ENCODE measurements at regions not wholly inside any gene's neighbourhood (a gene's known extent, or its start where the extent isn't known, plus 50 kb on each side); places are given as distances from the start of the nearest gene placed in this dataset.

- no CpG with 5 or more reads among the region's 1 CpG for WGBS (ENCODE audit: insufficient coverage)
Observed at GRCh38 chr10:44591911-44592310, 207.0 kb upstream of the CXCL12 start.

GRCh38 chr10:44593952-44594351 is 209.1 kb upstream of the CXCL12 start:
- Mint-ChIP-seq H3K36me3 (no peaks in the 10 kb centered on the region), H3K27ac (no peak overlapping the region), H3K4me3 (no peak overlapping the region), H3K27me3 (ENCODE audit: low read depth in 3 of 3) (peaks cover 2 to 6% (median 4%) of the 10 kb centered on the region in 3 donors), H3K9me3 (peaks cover 0 to 10% (median 0%) of the 10 kb centered on the region in 7 donors), H3K4me1 (no peaks in the 10 kb centered on the region)
- no peaks in the 10 kb centered on the region for H3K36me3 ChIP-seq (replicated peaks in 1 of 2; ENCODE audit: control insufficient read depth in 1 of 2, insufficient read depth in 2 of 2, low read length in 2 of 2)
- H3K9me3 ChIP-seq (replicated peaks in 1 of 2; ENCODE audit: control insufficient read depth in 1 of 2, insufficient read depth in 1 of 2, low read length in 2 of 2), result peaks cover 0 to 5% of the 10 kb centered on the region in 2 donors
- no peak overlapping the region for H3K27ac ChIP-seq (ENCODE audit: low read depth in 1 of 2, low read length in 2 of 2)
- H3K4me2 ChIP-seq (replicated peaks; ENCODE audit: extremely low read depth, low read length, poor library complexity, severe bottlenecking), result no peak overlapping the region
- TF ChIP-seq CTCF (IDR thresholded peaks at IDR 0.05), result no peak
- H3K79me2 ChIP-seq (ENCODE audit: insufficient read depth, low read length), result no peaks in the 10 kb centered on the region
- whole genome bisulfite sequencing (ENCODE audit: insufficient coverage), result 90% methylated on average over 6 of the region's 7 CpGs
- DNase-seq, result no peak
- H4K20me1 ChIP-seq (ENCODE audit: insufficient read depth, low read length), result no peaks in the 10 kb centered on the region
- H3K27me3 ChIP-seq (ENCODE audit: control insufficient read depth in 2 of 2, insufficient read depth in 2 of 2, low read length in 2 of 2), result no peaks in the 10 kb centered on the region
- H3K4me1 ChIP-seq (ENCODE audit: control insufficient read depth in 1 of 2, insufficient read depth in 2 of 2, low read length in 2 of 2), result no peaks in the 10 kb centered on the region
- no peak overlapping the region for H3K4me3 ChIP-seq (replicated peaks in 1 of 3; ENCODE audit: low read depth in 2 of 3, low read length in 3 of 3)
- intact Hi-C loops (cut with micrococcal nuclease), result no loop called here
- H3K9ac ChIP-seq (ENCODE audit: insufficient read depth, low read length, poor library complexity, severe bottlenecking), result no peak overlapping the region
- H2AFZ ChIP-seq (ENCODE audit: insufficient read depth, low read depth, low read length, poor library complexity, severe bottlenecking), result no peak overlapping the region

More at GRCh38 chr10:44591911-44592310, 207.0 kb upstream of the CXCL12 start:
- no peak overlapping the region for H3K9ac ChIP-seq (ENCODE audit: insufficient read depth, low read length, poor library complexity, severe bottlenecking)
- no peaks in the 10 kb centered on the region for H4K20me1 ChIP-seq (ENCODE audit: insufficient read depth, low read length)
- H3K4me3 ChIP-seq (replicated peaks in 1 of 3; ENCODE audit: low read depth in 2 of 3, low read length in 3 of 3), result no peak overlapping the region
- peaks cover 0 to 5% of the 10 kb centered on the region in 2 donors for H3K9me3 ChIP-seq (replicated peaks in 1 of 2; ENCODE audit: control insufficient read depth in 1 of 2, insufficient read depth in 1 of 2, low read length in 2 of 2)
- Mint-ChIP-seq H3K36me3 (no peaks in the 10 kb centered on the region), H3K4me3 (no peak overlapping the region), H3K27ac (no peak overlapping the region), H3K27me3 (ENCODE audit: low read depth in 3 of 3) (peaks cover 2 to 4% (median 4%) of the 10 kb centered on the region in 3 donors), H3K9me3 (peaks cover 0 to 10% (median 0%) of the 10 kb centered on the region in 7 donors), H3K4me1 (no peaks in the 10 kb centered on the region)
- no peak overlapping the region for H3K27ac ChIP-seq (ENCODE audit: low read depth in 1 of 2, low read length in 2 of 2)
- no peaks in the 10 kb centered on the region for H3K27me3 ChIP-seq (ENCODE audit: control insufficient read depth in 2 of 2, insufficient read depth in 2 of 2, low read length in 2 of 2)
- no peak for TF ChIP-seq CTCF (IDR thresholded peaks at IDR 0.05)
- H3K79me2 ChIP-seq (ENCODE audit: insufficient read depth, low read length), result no peaks in the 10 kb centered on the region
- intact Hi-C loops (cut with micrococcal nuclease), result no loop called here
- no peaks in the 10 kb centered on the region for H3K36me3 ChIP-seq (replicated peaks in 1 of 2; ENCODE audit: control insufficient read depth in 1 of 2, insufficient read depth in 2 of 2, low read length in 2 of 2)
- no peak overlapping the region for H2AFZ ChIP-seq (ENCODE audit: insufficient read depth, low read depth, low read length, poor library complexity, severe bottlenecking)
- H3K4me2 ChIP-seq (replicated peaks; ENCODE audit: extremely low read depth, low read length, poor library complexity, severe bottlenecking), result no peak overlapping the region
- H3K4me1 ChIP-seq (ENCODE audit: control insufficient read depth in 1 of 2, insufficient read depth in 2 of 2, low read length in 2 of 2), result no peaks in the 10 kb centered on the region
- no peak for DNase-seq

Measured in CD14-positive monocyte (primary cell).